SK-N-SH treated with all-trans-retinoic acid at 6 μM for 48 hours (cell line): ENCODE measurements at regions not wholly inside any gene's neighbourhood (a gene's known extent, or its start where the extent isn't known, plus 50 kb on each side); places are given as distances from the start of the nearest gene placed in this dataset.

Experiments
- ARNTL ChIP-seq: fragments of 450-650 bp; formaldehyde crosslinking; IDR thresholded peaks from 2 replicates; pipeline ENCODE4 v1.5.0; 2020; ENCODE audit warnings: low read depth, mild to moderate bottlenecking, moderate library complexity, borderline replicate concordance
- BACH2 ChIP-seq: fragments of 250-450 bp; sonication (Bioruptor Pico); IDR thresholded peaks from 2 replicates; pipeline ENCODE4 v1.9.0; 2021; ENCODE audit warnings: mild to moderate bottlenecking, borderline replicate concordance
- CREB5 ChIP-seq: fragments of 250-450 bp; sonication (Bioruptor Pico); IDR thresholded peaks from 2 replicates; pipeline ENCODE4 v1.5.1; 2020; ENCODE audit warnings: low read depth, mild to moderate bottlenecking, moderate library complexity
- CSDC2 ChIP-seq: fragments of 250-450 bp; sonication (Bioruptor Pico); IDR thresholded peaks from 2 replicates; pipeline ENCODE4 v1.5.0; 2020; ENCODE audit warnings: mild to moderate bottlenecking, moderate library complexity
- ESRRG ChIP-seq: fragments of 250-450 bp; sonication (Bioruptor Pico); IDR thresholded peaks from 2 replicates; pipeline ENCODE4 v1.6.1; 2021; ENCODE audit warnings: mild to moderate bottlenecking
- OSR1 ChIP-seq: fragments of 250-450 bp; sonication (Bioruptor Pico); IDR thresholded peaks from 2 replicates; pipeline ENCODE4 v1.8.0; 2022; ENCODE audit warnings: moderate library complexity, mild to moderate bottlenecking, inconsistent platforms
- PATZ1 ChIP-seq: fragments of 250-450 bp; sonication (Bioruptor Pico); IDR thresholded peaks from 2 replicates; pipeline ENCODE4 v1.8.0; 2020; ENCODE audit warnings: mild to moderate bottlenecking, moderate library complexity, borderline replicate concordance
- POU6F1 ChIP-seq: fragments of 250-450 bp; sonication (Bioruptor Pico); IDR thresholded peaks from 2 replicates; pipeline ENCODE4 v1.8.0; 2021; ENCODE audit warnings: low read depth, mild to moderate bottlenecking, moderate library complexity, borderline replicate concordance
- PPARA ChIP-seq: fragments of 250-450 bp; sonication (Bioruptor Pico); IDR thresholded peaks from 2 replicates; pipeline ENCODE4 v1.5.0; 2020; ENCODE audit warnings: mild to moderate bottlenecking, borderline replicate concordance
- RARB ChIP-seq: fragments of 250-450 bp; sonication (Bioruptor Pico); IDR thresholded peaks from 2 replicates; pipeline ENCODE4 v1.8.0; 2021; ENCODE audit warnings: mild to moderate bottlenecking, moderate library complexity
- TCF4 ChIP-seq: fragments of 250-450 bp; sonication (Bioruptor Pico); IDR thresholded peaks from 2 replicates; pipeline ENCODE4 v1.8.0; 2021; ENCODE audit warnings: mild to moderate bottlenecking, moderate library complexity, borderline replicate concordance
- ZC3H10 ChIP-seq: fragments of 250-450 bp; sonication (Bioruptor Pico); IDR thresholded peaks from 2 replicates; pipeline ENCODE4 v1.5.1; 2021; ENCODE audit warnings: mild to moderate bottlenecking, moderate library complexity
- ZFP3 ChIP-seq: fragments of 250-450 bp; sonication (Bioruptor Pico); IDR thresholded peaks from 2 replicates; pipeline ENCODE4 v1.5.0; 2020; ENCODE audit warnings: mild to moderate bottlenecking, moderate library complexity
- ZFP30 ChIP-seq: fragments of 450-650 bp; formaldehyde crosslinking; IDR thresholded peaks from 2 replicates; pipeline ENCODE4 v1.5.0; 2022; ENCODE audit warnings: mild to moderate bottlenecking, moderate library complexity

- TF ChIP-seq PPARA (CRISPR knock-in tag) (no peak), PATZ1 (CRISPR knock-in tag) (no peak), TCF4 (CRISPR knock-in tag) (peak; percentile 31; the same call in 1 of the 2 replicates), CREB5 (no peak), ESRRG (CRISPR knock-in tag) (no peak), ZFP30 (CRISPR knock-in tag) (no peak), RARB (CRISPR knock-in tag) (no peak), OSR1 (CRISPR knock-in tag) (no peak), BACH2 (no peak), POU6F1 (CRISPR knock-in tag) (no peak), CSDC2 (CRISPR knock-in tag) (no peak), ARNTL (CRISPR knock-in tag) (no peak), ZC3H10 (no peak), ZFP3 (CRISPR knock-in tag) (no peak)
These were observed 156.3 kb downstream of the BCOR start for GRCh38 chrX:39941332-39941920.
